Loucy (cell line): ENCODE measurements at regions not wholly inside any gene's neighbourhood (a gene's known extent, or its start where the extent isn't known, plus 50 kb on each side); places are given as distances from the start of the nearest gene placed in this dataset.

Experiments used
- H2AFZ ChIP-seq: fragments of 200-600 bp; sonication (generic); 2 replicates; pipeline ENCODE4 v1.6.0; 2016; ENCODE audit warnings: antibody characterized with exemption, mild to moderate bottlenecking, low read length, moderate library complexity
- H3F3A ChIP-seq: fragments of 200-600 bp; 2 replicates; pipeline ENCODE4 v1.6.0; 2016; ENCODE audit warnings: antibody characterized with exemption, low read depth, mild to moderate bottlenecking
- H3K27me3 ChIP-seq: fragments of 200-600 bp; sonication (generic); 2 replicates; pipeline ENCODE4 v1.6.1; 2014; ENCODE audit warnings: low read length, mild to moderate bottlenecking; ENCODE audit not compliant: insufficient read depth, poor library complexity, severe bottlenecking
- H3K36me3 ChIP-seq: fragments of 200-600 bp; sonication (generic); 2 replicates; pipeline ENCODE4 v1.6.1; 2016; ENCODE audit warnings: low read length; ENCODE audit not compliant: insufficient read depth
- H3K4me1 ChIP-seq: fragments of 200-600 bp; sonication (generic); 2 replicates; pipeline ENCODE4 v1.5.1; 2014; ENCODE audit warnings: low read length, mild to moderate bottlenecking; ENCODE audit not compliant: insufficient read depth, poor library complexity, severe bottlenecking
- H3K4me2 ChIP-seq: fragments of 200-600 bp; sonication (generic); 2 replicates; pipeline ENCODE4 v1.6.0; 2014; ENCODE audit warnings: antibody characterized with exemption, low read length, low read depth, mild to moderate bottlenecking; ENCODE audit not compliant: poor library complexity, severe bottlenecking
- H3K4me3 ChIP-seq: fragments of 200-600 bp; sonication (generic); 2 replicates; pipeline ENCODE4 v1.5.1; 2014; ENCODE audit warnings: low read length, mild to moderate bottlenecking, mixed read lengths; ENCODE audit not compliant: poor library complexity, severe bottlenecking
- H3K79me2 ChIP-seq: fragments of 200-600 bp; sonication (generic); 2 replicates; pipeline ENCODE4 v1.6.1; 2014; ENCODE audit warnings: low read length; ENCODE audit not compliant: insufficient read depth
- H3K9ac ChIP-seq: fragments of 200-600 bp; sonication (generic); 2 replicates; pipeline ENCODE4 v1.6.0; 2014; ENCODE audit warnings: mild to moderate bottlenecking, low read depth, low read length, moderate library complexity; ENCODE audit not compliant: poor library complexity, severe bottlenecking
- H3K9me2 ChIP-seq: fragments of 200-600 bp; sonication (generic); replicated peaks from 2 replicates; pipeline ENCODE4 v1.6.1; 2016; ENCODE audit warnings: low read depth, low read length, mixed read lengths
- H3K9me3 ChIP-seq: fragments of 200-600 bp; sonication (generic); 2 replicates; pipeline ENCODE4 v1.6.1; 2014; ENCODE audit warnings: mild to moderate bottlenecking, antibody characterized with exemption, low read length, low read depth; ENCODE audit not compliant: insufficient read depth
- H4K20me1 ChIP-seq: fragments of 200-600 bp; sonication (generic); 2 replicates; pipeline ENCODE4 v1.6.0; 2014; ENCODE audit warnings: antibody characterized with exemption, low read length, mild to moderate bottlenecking; ENCODE audit not compliant: insufficient read depth, poor library complexity, severe bottlenecking
- CTCF ChIP-seq: fragments of 200-600 bp; sonication (generic); conservative IDR thresholded peaks from 2 replicates; pipeline ENCODE4 v1.5.1; 2014; ENCODE audit warnings: mild to moderate bottlenecking, antibody characterized with exemption, low read length
- EZH2phosphoT487 ChIP-seq: fragments of 200-600 bp; IDR thresholded peaks from 2 replicates; pipeline ENCODE4 v1.6.1; 2018; ENCODE audit warnings: antibody characterized with exemption, mild to moderate bottlenecking, moderate library complexity, borderline replicate concordance

- H3K79me2 ChIP-seq, result no peaks in the 10 kb centered on the region
- H3K9me2 ChIP-seq, result no peaks in the 10 kb centered on the region
- no peaks in the 10 kb centered on the region for H4K20me1 ChIP-seq
- no peak overlapping the region for H2AFZ ChIP-seq
- no peak overlapping the region for H3K4me2 ChIP-seq
- no peaks in the 10 kb centered on the region for H3K4me1 ChIP-seq
- H3K27me3 ChIP-seq, result no peaks in the 10 kb centered on the region
- no peak overlapping the region for H3K9ac ChIP-seq
- no peaks in the 10 kb centered on the region for H3K9me3 ChIP-seq
- no peaks in the 10 kb centered on the region for H3K36me3 ChIP-seq
- no peaks in the 10 kb centered on the region for H3F3A ChIP-seq
- TF ChIP-seq CTCF (no peak), EZH2phosphoT487 (no peak)
- H3K4me3 ChIP-seq, result no peak overlapping the region
These were observed 318.4 kb downstream of the MAN2A1 start for GRCh38 chr5:110008131-110008530.

GRCh38 chr5:110012145-110012544 lies 322.4 kb downstream of the MAN2A1 start:
- Histone ChIP-seq H3K9me3 (no peaks in the 10 kb centered on the region), H2AFZ (no peak overlapping the region), H3K27me3 (no peaks in the 10 kb centered on the region), H3K4me3 (no peak overlapping the region), H3K9ac (no peak overlapping the region), H3K9me2 (no peaks in the 10 kb centered on the region), H3F3A (no peaks in the 10 kb centered on the region), H3K36me3 (no peaks in the 10 kb centered on the region), H3K79me2 (no peaks in the 10 kb centered on the region), H4K20me1 (no peaks in the 10 kb centered on the region), H3K4me1 (no peaks in the 10 kb centered on the region), H3K4me2 (no peak overlapping the region)
- TF ChIP-seq CTCF, result no peak
- TF ChIP-seq EZH2phosphoT487, result no peak

- Histone ChIP-seq H3K79me2 (no peaks in the 10 kb centered on the region), H3K27me3 (no peaks in the 10 kb centered on the region), H3K36me3 (no peaks in the 10 kb centered on the region), H3K4me1 (no peaks in the 10 kb centered on the region), H3K4me3 (no peak overlapping the region), H3K4me2 (no peak overlapping the region), H3K9me3 (no peaks in the 10 kb centered on the region), H4K20me1 (no peaks in the 10 kb centered on the region), H3K9me2 (no peaks in the 10 kb centered on the region), H3F3A (no peaks in the 10 kb centered on the region), H2AFZ (no peak overlapping the region), H3K9ac (no peak overlapping the region)
- TF ChIP-seq EZH2phosphoT487 (no peak), CTCF (no peak)
These were observed 323.3 kb downstream of the MAN2A1 start for GRCh38 chr5:110013017-110013416.
